Panc1 (cell line): ENCODE measurements at regions not wholly inside any gene's neighbourhood (a gene's known extent, or its start where the extent isn't known, plus 50 kb on each side); places are given as distances from the start of the nearest gene placed in this dataset.

Source experiments
- ATAC-seq: fragments of 200-7000 bp; cut with Tn5 transposase; 2 replicates; pipeline ENCODE4 v1.9.1; 2020; ENCODE audit warnings: mild to moderate bottlenecking, moderate library complexity
- BruUV-seq: library from RNA; stranded (reverse); fragments of 400-500 nt; replicated peaks from 2 replicates; lab custom pipeline; 2021; lab: Mats Ljungman, UMichigan
- CTCF ChIA-PET: fragments of 300-600 bp; sonication (Branson Sonifier 250); formaldehyde crosslinking; loops from one replicate; lab custom pipeline; 2022; ENCODE audit warnings: antibody characterized with exemption; lab: Charles Lee
- POLR2A ChIA-PET: fragments of 300-600 bp; sonication (Branson Sonifier 250); formaldehyde crosslinking; loops from one replicate; lab custom pipeline; 2022; ENCODE audit warnings: antibody characterized with exemption; lab: Charles Lee
- DNase-seq: peaks from one replicate; pipeline ENCODE4 v3.0.0-alpha.2; 2010; ENCODE audit warnings: low read depth, low spot score
- H3K27ac ChIP-seq: 2 replicates; pipeline ENCODE4 v1.5.1; 2011; ENCODE audit warnings: mild to moderate bottlenecking, low read length, inconsistent platforms
- H3K27me3 ChIP-seq: fragments of 200-500 bp; sonication (Bioruptor generic); 2 replicates; pipeline ENCODE4 v1.6.0; 2014; ENCODE audit warnings: low read length, inconsistent platforms; ENCODE audit not compliant: control insufficient read depth, insufficient read depth
- H3K36me3 ChIP-seq: fragments of 200-500 bp; sonication (Bioruptor generic); 2 replicates; pipeline ENCODE4 v1.5.1; 2014; ENCODE audit warnings: inconsistent platforms, mild to moderate bottlenecking, low read length, moderate library complexity; ENCODE audit not compliant: control insufficient read depth, insufficient read depth
- H3K4me1 ChIP-seq: 2 replicates; pipeline ENCODE4 v1.5.1; 2011; ENCODE audit warnings: inconsistent platforms, mild to moderate bottlenecking, low read length, moderate library complexity; ENCODE audit not compliant: control insufficient read depth, insufficient read depth
- H3K4me3 ChIP-seq, 2 experiments: 2 replicates each; pipeline ENCODE4 v1.5.1; 2011 to 2012; ENCODE audit warnings: low read depth in 2 of 2, low read length in 2 of 2, mild to moderate bottlenecking in 2 of 2, inconsistent platforms in 1 of 2, moderate library complexity in 1 of 2
- H3K9me3 ChIP-seq: fragments of 200-500 bp; sonication (Bioruptor generic); 2 replicates; pipeline ENCODE4 v1.5.1; 2014; ENCODE audit warnings: low read depth, mild to moderate bottlenecking, inconsistent platforms, low read length, moderate library complexity; ENCODE audit not compliant: control insufficient read depth, insufficient read depth
- CTCF ChIP-seq: fragments of 450-650 bp; IDR thresholded peaks from 2 replicates; pipeline ENCODE4 v1.5.1; 2017; ENCODE audit warnings: mild to moderate bottlenecking
- POLR2AphosphoS5 ChIP-seq: IDR thresholded peaks from 2 replicates; pipeline ENCODE4 v1.6.1; 2012; ENCODE audit warnings: mild to moderate bottlenecking, low read depth, low read length, moderate library complexity
- REST ChIP-seq, 2 experiments: IDR thresholded peaks; 2 replicates each; pipeline ENCODE4 v1.6.1; 2011 to 2012; ENCODE audit warnings: low read depth in 2 of 2, control low read depth in 1 of 2, low read length in 1 of 2, mild to moderate bottlenecking in 1 of 2, moderate library complexity in 1 of 2; ENCODE audit not compliant: insufficient read depth in 1 of 2
- SIN3A ChIP-seq: IDR thresholded peaks from 2 replicates; pipeline ENCODE4 v1.6.1; 2012; ENCODE audit warnings: low read depth, mild to moderate bottlenecking, low read length, moderate library complexity, borderline replicate concordance; ENCODE audit not compliant: insufficient read depth
- TCF7L2 ChIP-seq: IDR thresholded peaks from 2 replicates; pipeline ENCODE4 v1.6.1; 2011; ENCODE audit warnings: mild to moderate bottlenecking, low read depth, low read length, inconsistent platforms
- in situ Hi-C: cut with HindIII; loops from 2 replicates; pipeline ENCODE4 v1.10.0; 2016; ENCODE audit warnings: low sequenced_read_pairs, low pct_unique_long_range_greater_than_20kb
- intact Hi-C: fragments of 100-400 bp; cut with micrococcal nuclease; formaldehyde crosslinking; loops from one replicate; pipeline ENCODE4 v1.10.0; 2022; ENCODE audit not compliant: unreplicated experiment

- Histone ChIP-seq H3K27me3 (no peaks in the 10 kb centered on the region), H3K36me3 (no peaks in the 10 kb centered on the region), H3K4me1 (no peaks in the 10 kb centered on the region), H3K27ac (no peak overlapping the region), H3K4me3 (no peak overlapping the region), H3K9me3 (no peaks in the 10 kb centered on the region)
- CTCF ChIA-PET: no interaction called here
- POLR2A ChIA-PET: no interaction called here
- TF ChIP-seq REST (IDR thresholded peaks at IDR 0.05; ENCODE audit: insufficient read depth in 1 of 2, low read depth in 2 of 2, low read length in 1 of 2) (no peak), CTCF (no peak), POLR2AphosphoS5 (no peak), SIN3A (no peak), TCF7L2 (no peak)
- no peak for ATAC-seq
- no TSS peak for BruUV-seq
- DNase-seq: no peak
- intact Hi-C loops (no loop called here), in situ Hi-C loops (no loop called here)
Measured at GRCh38 chr9:20043461-20043860, 254.6 kb upstream of the SLC24A2 start.

- Histone ChIP-seq H3K27ac (no peak overlapping the region), H3K36me3 (no peaks in the 10 kb centered on the region), H3K4me3 (no peak overlapping the region), H3K9me3 (no peaks in the 10 kb centered on the region), H3K27me3 (no peaks in the 10 kb centered on the region), H3K4me1 (no peaks in the 10 kb centered on the region)
- TF ChIP-seq POLR2AphosphoS5 (no peak), SIN3A (no peak), REST (IDR thresholded peaks at IDR 0.05; ENCODE audit: insufficient read depth in 1 of 2, low read depth in 2 of 2, low read length in 1 of 2) (no peak), CTCF (no peak), TCF7L2 (no peak)
- CTCF ChIA-PET: no interaction called here
- intact Hi-C loops: no loop called here
- DNase-seq (no peak), ATAC-seq (no peak)
- in situ Hi-C loops: no loop called here
- POLR2A ChIA-PET: no interaction called here
- no TSS peak for BruUV-seq
Measured at GRCh38 chr9:20043035-20043434, 254.2 kb upstream of the SLC24A2 start.
